Breast epithelium (tissue), 3 donors: ENCODE measurements at regions not wholly inside any gene's neighbourhood (a gene's known extent, or its start where the extent isn't known, plus 50 kb on each side); places are given as distances from the start of the nearest gene placed in this dataset.

Experiments used
- POLR2AphosphoS5 ChIP-seq, 3 donors: sonication (generic); formaldehyde crosslinking; IDR thresholded peaks; one replicate each; pipeline ENCODE4 v1.6.1; 2017; ENCODE audit warnings: antibody characterized with exemption in 3 of 3
- TF ChIP-seq, protein P1 (sequence below), 3 donors: fragments of 450-650 bp; IDR thresholded peaks; one replicate each; pipeline ENCODE4 v1.5.1; 2016 to 2017; ENCODE audit warnings: antibody characterized with exemption in 3 of 3, mild to moderate bottlenecking in 3 of 3, moderate library complexity in 3 of 3

DNA sequence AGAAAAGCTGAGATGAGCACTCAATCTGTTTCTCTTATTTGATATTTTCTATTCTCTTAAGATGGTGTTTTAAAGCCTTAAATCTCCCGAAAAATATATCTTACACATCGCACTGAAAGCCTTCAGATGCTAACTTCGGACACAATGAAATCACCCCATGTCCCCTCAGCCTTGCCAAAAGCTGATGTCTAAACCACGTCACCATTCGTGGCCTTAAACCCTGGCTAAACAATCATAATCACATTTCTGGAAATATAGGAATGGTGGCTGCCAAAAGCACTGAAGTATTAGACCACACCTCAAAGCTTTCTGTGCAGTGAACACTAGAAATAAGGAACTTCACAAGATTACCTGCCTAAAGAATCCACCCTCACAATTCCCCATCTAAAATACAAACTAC lies 402.7 kb downstream of the SOX9 start:
- TF ChIP-seq, protein P1, sequence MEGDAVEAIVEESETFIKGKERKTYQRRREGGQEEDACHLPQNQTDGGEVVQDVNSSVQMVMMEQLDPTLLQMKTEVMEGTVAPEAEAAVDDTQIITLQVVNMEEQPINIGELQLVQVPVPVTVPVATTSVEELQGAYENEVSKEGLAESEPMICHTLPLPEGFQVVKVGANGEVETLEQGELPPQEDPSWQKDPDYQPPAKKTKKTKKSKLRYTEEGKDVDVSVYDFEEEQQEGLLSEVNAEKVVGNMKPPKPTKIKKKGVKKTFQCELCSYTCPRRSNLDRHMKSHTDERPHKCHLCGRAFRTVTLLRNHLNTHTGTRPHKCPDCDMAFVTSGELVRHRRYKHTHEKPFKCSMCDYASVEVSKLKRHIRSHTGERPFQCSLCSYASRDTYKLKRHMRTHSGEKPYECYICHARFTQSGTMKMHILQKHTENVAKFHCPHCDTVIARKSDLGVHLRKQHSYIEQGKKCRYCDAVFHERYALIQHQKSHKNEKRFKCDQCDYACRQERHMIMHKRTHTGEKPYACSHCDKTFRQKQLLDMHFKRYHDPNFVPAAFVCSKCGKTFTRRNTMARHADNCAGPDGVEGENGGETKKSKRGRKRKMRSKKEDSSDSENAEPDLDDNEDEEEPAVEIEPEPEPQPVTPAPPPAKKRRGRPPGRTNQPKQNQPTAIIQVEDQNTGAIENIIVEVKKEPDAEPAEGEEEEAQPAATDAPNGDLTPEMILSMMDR (IDR thresholded peaks at IDR 0.05), result no peak
- TF ChIP-seq POLR2AphosphoS5 (IDR thresholded peaks at IDR 0.05), result no peak
